Right renal cortex interstitium (tissue), 3 donors: ENCODE measurements at regions not wholly inside any gene's neighbourhood (a gene's known extent, or its start where the extent isn't known, plus 50 kb on each side); places are given as distances from the start of the nearest gene placed in this dataset.
"Not testable (repeated sequence)": the region's sequence is repeated elsewhere in the genome, so short reads cannot be mapped to it uniquely, and the experiment has no call there.

Experiments used
- DNase-seq, 3 donors: peaks; one replicate each; pipeline ENCODE4 v3.0.0-alpha.2; 2013; ENCODE audit warnings: low read depth in 3 of 3, low spot score in 2 of 3

GRCh38 chr5:92302356-92302755, 919.2 kb upstream of the ARRDC3 start:
- not testable (repeated sequence) for DNase-seq

- DNase-seq = no peak
These were observed 900.4 kb upstream of the ARRDC3 start for GRCh38 chr5:92283521-92283920.

- not testable (repeated sequence) for DNase-seq
These were observed 888.6 kb upstream of the ARRDC3 start for GRCh38 chr5:92271750-92272149.

GRCh38 chr5:92268343-92268742, 885.2 kb upstream of the ARRDC3 start:
- DNase-seq = no peak

- DNase-seq = no peak
These were observed 884.7 kb upstream of the ARRDC3 start for GRCh38 chr5:92267830-92268229.

- DNase-seq = no peak
These were observed 882.7 kb upstream of the ARRDC3 start for GRCh38 chr5:92265804-92266203.

GRCh38 chr5:92255605-92256004, 872.5 kb upstream of the ARRDC3 start:
- not testable (repeated sequence) for DNase-seq

GRCh38 chr5:92248518-92248917, 865.4 kb upstream of the ARRDC3 start:
- no peak for DNase-seq

- no peak for DNase-seq
These were observed 859.1 kb upstream of the ARRDC3 start for GRCh38 chr5:92242170-92242569.

- DNase-seq = no peak
These were observed 854.8 kb upstream of the ARRDC3 start for GRCh38 chr5:92237896-92238295.

- no peak for DNase-seq
These were observed 839.3 kb upstream of the ARRDC3 start for GRCh38 chr5:92222449-92222848.

- DNase-seq = not testable (repeated sequence)
These were observed 833.7 kb upstream of the ARRDC3 start for GRCh38 chr5:92216852-92217251.

GRCh38 chr5:92215116-92215515, 832.0 kb upstream of the ARRDC3 start:
- no peak for DNase-seq

- DNase-seq = no peak
These were observed 825.1 kb upstream of the ARRDC3 start for GRCh38 chr5:92208265-92208664.

- no peak for DNase-seq
These were observed 824.0 kb upstream of the ARRDC3 start for GRCh38 chr5:92207151-92207550.

GRCh38 chr5:92206681-92207080, 823.6 kb upstream of the ARRDC3 start:
- DNase-seq = no peak

GRCh38 chr5:92199035-92199434, 815.9 kb upstream of the ARRDC3 start:
- not testable (repeated sequence) for DNase-seq

GRCh38 chr5:92181656-92182055, 798.5 kb upstream of the ARRDC3 start:
- DNase-seq = no peak

- DNase-seq = no peak
These were observed 797.3 kb upstream of the ARRDC3 start for GRCh38 chr5:92180391-92180790.

GRCh38 chr5:92179651-92180050, 796.5 kb upstream of the ARRDC3 start:
- no peak for DNase-seq

- DNase-seq = no peak
These were observed 794.9 kb upstream of the ARRDC3 start for GRCh38 chr5:92177926-92178487.

- no peak for DNase-seq
These were observed 780.8 kb upstream of the ARRDC3 start for GRCh38 chr5:92163906-92164305.

GRCh38 chr5:92147798-92148197, 764.7 kb upstream of the ARRDC3 start:
- no peak for DNase-seq
